ENCODE measurements at regions not wholly inside any gene's neighbourhood (a gene's known extent, or its start where the extent isn't known, plus 50 kb on each side); places are given as distances from the start of the nearest gene placed in this dataset.

DNA sequence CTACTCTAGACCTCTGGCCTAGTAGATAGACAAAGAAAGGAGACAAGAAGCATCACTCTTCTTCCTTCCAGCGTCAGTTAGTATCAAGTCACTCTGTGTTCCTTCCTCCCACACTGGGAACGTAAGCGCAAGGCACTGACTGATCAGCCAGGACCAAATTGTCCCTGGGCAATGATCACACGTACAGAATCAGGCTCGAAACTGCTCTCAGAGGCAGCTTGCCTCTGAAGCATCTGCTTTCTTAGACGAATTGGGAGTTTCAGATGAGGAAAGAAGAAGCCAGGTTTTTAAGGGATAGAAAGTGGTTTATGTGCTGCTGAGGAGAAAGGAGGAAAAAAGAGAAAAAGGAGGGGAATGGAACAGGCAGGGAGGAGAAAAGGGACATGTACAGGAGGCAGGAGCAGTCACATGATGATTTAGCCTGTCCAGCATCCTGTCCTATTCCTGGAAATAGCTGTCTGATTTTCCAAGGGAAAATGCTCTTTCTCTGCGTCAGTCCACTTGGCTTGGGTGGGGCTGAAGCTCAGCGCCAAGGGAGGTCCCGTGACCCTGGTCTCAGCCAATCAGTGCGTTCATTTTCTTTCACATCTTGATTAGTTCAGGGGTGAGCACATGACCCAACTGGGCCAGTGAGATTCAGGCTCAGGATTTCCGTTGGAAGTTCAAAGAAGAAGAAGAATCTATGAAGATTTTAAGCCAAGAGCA lies 102.0 kb upstream of the PRICKLE2 start:
- Mint-ChIP-seq H3K4me3 (no peak overlapping the region), H3K4me1 (no peaks in the 10 kb centered on the region), H3K9me3 (peaks cover 0 to 4% (median 0%) of the 10 kb centered on the region in 7 donors), H3K27me3 (ENCODE audit: low read depth in 3 of 3) (peaks cover 0 to 2% (median 1%) of the 10 kb centered on the region in 3 donors), H3K27ac (no peak overlapping the region), H3K36me3 (no peaks in the 10 kb centered on the region)
- Histone ChIP-seq H3K27ac (ENCODE audit: low read depth in 1 of 2, low read length in 2 of 2) (no peak overlapping the region), H4K20me1 (ENCODE audit: insufficient read depth, low read length) (no peaks in the 10 kb centered on the region), H3K4me3 (replicated peaks in 1 of 3; ENCODE audit: low read depth in 2 of 3, low read length in 3 of 3) (no peak overlapping the region), H3K9ac (ENCODE audit: insufficient read depth, low read length, poor library complexity, severe bottlenecking) (no peak overlapping the region), H2AFZ (ENCODE audit: insufficient read depth, low read depth, low read length, poor library complexity, severe bottlenecking) (no peak overlapping the region), H3K36me3 (replicated peaks in 1 of 2; ENCODE audit: control insufficient read depth in 1 of 2, insufficient read depth in 2 of 2, low read length in 2 of 2) (no peaks in the 10 kb centered on the region), H3K9me3 (replicated peaks in 1 of 2; ENCODE audit: control insufficient read depth in 1 of 2, insufficient read depth in 1 of 2, low read length in 2 of 2) (no peaks in the 10 kb centered on the region), H3K27me3 (ENCODE audit: control insufficient read depth in 2 of 2, insufficient read depth in 2 of 2, low read length in 2 of 2) (no peaks in the 10 kb centered on the region), H3K4me2 (replicated peaks; ENCODE audit: extremely low read depth, low read length, poor library complexity, severe bottlenecking) (no peak overlapping the region), H3K4me1 (ENCODE audit: control insufficient read depth in 1 of 2, insufficient read depth in 2 of 2, low read length in 2 of 2) (no peaks in the 10 kb centered on the region), H3K79me2 (ENCODE audit: insufficient read depth, low read length) (no peaks in the 10 kb centered on the region)
- TF ChIP-seq, protein P1, sequence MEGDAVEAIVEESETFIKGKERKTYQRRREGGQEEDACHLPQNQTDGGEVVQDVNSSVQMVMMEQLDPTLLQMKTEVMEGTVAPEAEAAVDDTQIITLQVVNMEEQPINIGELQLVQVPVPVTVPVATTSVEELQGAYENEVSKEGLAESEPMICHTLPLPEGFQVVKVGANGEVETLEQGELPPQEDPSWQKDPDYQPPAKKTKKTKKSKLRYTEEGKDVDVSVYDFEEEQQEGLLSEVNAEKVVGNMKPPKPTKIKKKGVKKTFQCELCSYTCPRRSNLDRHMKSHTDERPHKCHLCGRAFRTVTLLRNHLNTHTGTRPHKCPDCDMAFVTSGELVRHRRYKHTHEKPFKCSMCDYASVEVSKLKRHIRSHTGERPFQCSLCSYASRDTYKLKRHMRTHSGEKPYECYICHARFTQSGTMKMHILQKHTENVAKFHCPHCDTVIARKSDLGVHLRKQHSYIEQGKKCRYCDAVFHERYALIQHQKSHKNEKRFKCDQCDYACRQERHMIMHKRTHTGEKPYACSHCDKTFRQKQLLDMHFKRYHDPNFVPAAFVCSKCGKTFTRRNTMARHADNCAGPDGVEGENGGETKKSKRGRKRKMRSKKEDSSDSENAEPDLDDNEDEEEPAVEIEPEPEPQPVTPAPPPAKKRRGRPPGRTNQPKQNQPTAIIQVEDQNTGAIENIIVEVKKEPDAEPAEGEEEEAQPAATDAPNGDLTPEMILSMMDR (IDR thresholded peaks at IDR 0.05) = no peak
- no peak for DNase-seq
- 85% methylated on average over 10 of the region's 11 CpGs for WGBS (ENCODE audit: insufficient coverage)
- intact Hi-C loops (cut with micrococcal nuclease) = no loop called here

DNA sequence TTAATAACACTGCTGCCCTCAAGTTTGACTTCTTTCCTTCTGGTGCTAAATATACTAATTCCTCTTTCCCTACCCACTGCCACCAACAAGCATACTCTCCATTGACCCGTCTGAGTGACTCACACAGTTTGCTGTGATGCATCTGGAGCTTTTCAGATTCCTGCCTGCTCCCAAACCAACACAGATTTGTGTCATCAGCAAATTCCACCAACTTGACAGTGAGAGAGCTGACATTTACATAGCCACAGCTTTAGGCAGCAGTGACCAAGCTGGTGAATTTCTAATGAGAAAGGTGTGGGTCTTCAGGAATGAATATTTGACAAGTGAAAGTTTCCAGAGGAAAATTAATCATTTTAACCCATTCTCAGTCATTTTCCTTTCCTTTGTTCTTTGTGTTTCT lies 96.5 kb upstream of the PRICKLE2 start:
- no peak for DNase-seq
- intact Hi-C loops (cut with micrococcal nuclease) = no loop called here
- TF ChIP-seq, protein P1 (IDR thresholded peaks at IDR 0.05) = no peak
- Mint-ChIP-seq H3K9me3 (peaks cover 0 to 2% (median 0%) of the 10 kb centered on the region in 7 donors), H3K27ac (no peak overlapping the region), H3K27me3 (ENCODE audit: low read depth in 3 of 3) (peaks cover 0 to 2% (median 2%) of the 10 kb centered on the region in 3 donors), H3K4me1 (no peaks in the 10 kb centered on the region), H3K36me3 (no peaks in the 10 kb centered on the region), H3K4me3 (no peak overlapping the region)
- no peak overlapping the region for H2AFZ ChIP-seq (ENCODE audit: insufficient read depth, low read depth, low read length, poor library complexity, severe bottlenecking)
- H3K4me2 ChIP-seq (replicated peaks; ENCODE audit: extremely low read depth, low read length, poor library complexity, severe bottlenecking) = no peak overlapping the region
- H3K36me3 ChIP-seq (replicated peaks in 1 of 2; ENCODE audit: control insufficient read depth in 1 of 2, insufficient read depth in 2 of 2, low read length in 2 of 2) = no peaks in the 10 kb centered on the region
- H3K27ac ChIP-seq (ENCODE audit: low read depth in 1 of 2, low read length in 2 of 2) = no peak overlapping the region
- no peak overlapping the region for H3K4me3 ChIP-seq (replicated peaks in 1 of 3; ENCODE audit: low read depth in 2 of 3, low read length in 3 of 3)
- H3K4me1 ChIP-seq (ENCODE audit: control insufficient read depth in 1 of 2, insufficient read depth in 2 of 2, low read length in 2 of 2) = no peaks in the 10 kb centered on the region
- H3K9me3 ChIP-seq (replicated peaks in 1 of 2; ENCODE audit: control insufficient read depth in 1 of 2, insufficient read depth in 1 of 2, low read length in 2 of 2) = no peaks in the 10 kb centered on the region
- H3K9ac ChIP-seq (ENCODE audit: insufficient read depth, low read length, poor library complexity, severe bottlenecking) = no peak overlapping the region
- WGBS (ENCODE audit: insufficient coverage) = 38% methylated on average over 1 of the region's 1 CpG
- no peaks in the 10 kb centered on the region for H3K79me2 ChIP-seq (ENCODE audit: insufficient read depth, low read length)
- H3K27me3 ChIP-seq (ENCODE audit: control insufficient read depth in 2 of 2, insufficient read depth in 2 of 2, low read length in 2 of 2) = no peaks in the 10 kb centered on the region
- H4K20me1 ChIP-seq (ENCODE audit: insufficient read depth, low read length) = no peaks in the 10 kb centered on the region

All from CD14-positive monocyte (primary cell).